Suppressor macrophage (primary cell): ENCODE measurements at regions not wholly inside any gene's neighbourhood (a gene's known extent, or its start where the extent isn't known, plus 50 kb on each side); places are given as distances from the start of the nearest gene placed in this dataset.
A peak's percentile ranks its signal among the peaks of the same experiment; 100 is the strongest.
"Not testable (repeated sequence)": the region's sequence is repeated elsewhere in the genome, so short reads cannot be mapped to it uniquely, and the experiment has no call there.

Experiments used
- DNase-seq, 4 experiments: peaks; one replicate each; pipeline ENCODE4 v3.0.0-alpha.2; 2020 to 2022

- DNase-seq: no peak
Measured at GRCh38 chr1:119191325-119191724, 50.9 kb upstream of the WARS2 start.

GRCh38 chr1:119204197-119204960 lies 63.9 kb upstream of the WARS2 start:
- DNase-seq: no peak

GRCh38 chr1:119204961-119205357 lies 64.5 kb upstream of the WARS2 start:
- no peak for DNase-seq

- DNase-seq: no peak
Measured at GRCh38 chr1:119209061-119209460, 68.6 kb upstream of the WARS2 start.

GRCh38 chr1:119209596-119210295 lies 69.3 kb upstream of the WARS2 start:
- DNase-seq: peak in 1 of 4 experiments; percentile 1

GRCh38 chr1:119210296-119210649 lies 69.8 kb upstream of the WARS2 start:
- DNase-seq: no peak

- DNase-seq: not testable (repeated sequence)
Measured at GRCh38 chr1:119213213-119213612, 72.8 kb upstream of the WARS2 start.

GRCh38 chr1:119214961-119215360 lies 74.5 kb upstream of the WARS2 start:
- not testable (repeated sequence) for DNase-seq

- no peak for DNase-seq
Measured at GRCh38 chr1:119217309-119217828, 76.9 kb upstream of the WARS2 start.

- peak in 2 of 4 experiments; percentile 4 to 18 for DNase-seq
Measured at GRCh38 chr1:119219711-119220110, 79.3 kb upstream of the WARS2 start.

- no peak for DNase-seq
Measured at GRCh38 chr1:119220991-119221390, 80.5 kb upstream of the WARS2 start.

- no peak for DNase-seq
Measured at GRCh38 chr1:119222271-119222670, 81.8 kb upstream of the WARS2 start.

GRCh38 chr1:119225265-119225664 lies 84.8 kb upstream of the WARS2 start:
- DNase-seq: no peak

GRCh38 chr1:119225831-119226230 lies 85.4 kb upstream of the WARS2 start:
- no peak for DNase-seq

- no peak for DNase-seq
Measured at GRCh38 chr1:119226321-119226720, 85.9 kb upstream of the WARS2 start.

GRCh38 chr1:119226913-119227312 lies 86.5 kb upstream of the WARS2 start:
- DNase-seq: no peak

GRCh38 chr1:119227456-119227855 lies 87.0 kb upstream of the WARS2 start:
- DNase-seq: no peak

- no peak for DNase-seq
Measured at GRCh38 chr1:119228335-119229080, 88.1 kb upstream of the WARS2 start.

- no peak for DNase-seq
Measured at GRCh38 chr1:119235120-119235519, 94.7 kb upstream of the WARS2 start.

GRCh38 chr1:119245881-119246280 lies 105.4 kb upstream of the WARS2 start:
- DNase-seq: no peak

GRCh38 chr1:119249283-119249682 lies 108.8 kb upstream of the WARS2 start:
- DNase-seq: no peak

- DNase-seq: no peak
Measured at GRCh38 chr1:119250299-119250698, 109.8 kb upstream of the WARS2 start.

- no peak for DNase-seq
Measured at GRCh38 chr1:119251751-119252150, 111.3 kb upstream of the WARS2 start.
